HG02759 (cell line): ENCODE measurements at regions not wholly inside any gene's neighbourhood (a gene's known extent, or its start where the extent isn't known, plus 50 kb on each side); places are given as distances from the start of the nearest gene placed in this dataset.

Experiments
- ATAC-seq: cut with Tn5 transposase; IDR thresholded peaks from one replicate; pipeline ENCODE4 v1.9.1; 2021; ENCODE audit warnings: mild to moderate bottlenecking, moderate library complexity; ENCODE audit not compliant: unreplicated experiment

- ATAC-seq: no peak
Measured at GRCh38 chr9:99430301-99430700, 208.2 kb downstream of the SEC61B start.

- ATAC-seq: no peak
Measured at GRCh38 chr9:99431103-99431502, 209.0 kb downstream of the SEC61B start.

GRCh38 chr9:99432075-99432474 lies 210.0 kb downstream of the SEC61B start:
- no peak for ATAC-seq

- no peak for ATAC-seq
Measured at GRCh38 chr9:99433095-99433494, 211.0 kb downstream of the SEC61B start.

- ATAC-seq: peak; percentile 99
Measured at GRCh38 chr9:99433555-99433954, 211.5 kb downstream of the SEC61B start.

DNA sequence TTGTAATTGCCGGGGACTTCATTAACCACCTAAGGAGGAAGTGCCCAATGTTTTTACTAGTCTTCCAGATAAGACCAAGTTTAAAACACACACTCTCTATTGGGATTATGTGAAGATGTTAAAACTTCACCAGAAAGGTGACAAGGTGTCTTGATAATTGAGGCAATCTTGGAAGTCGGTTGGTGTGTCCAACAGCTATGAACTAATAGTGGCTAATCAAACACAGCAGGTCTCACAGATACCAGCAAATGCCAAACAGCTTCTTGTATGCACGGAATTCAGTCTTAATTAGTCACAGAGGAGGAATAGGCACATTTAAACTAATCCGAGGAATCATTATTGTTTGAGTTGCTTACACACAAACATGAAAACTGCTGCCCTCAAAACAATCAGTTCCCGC lies 214.5 kb downstream of the SEC61B start:
- ATAC-seq: no peak

GRCh38 chr9:99437145-99437544 lies 215.1 kb downstream of the SEC61B start:
- ATAC-seq: no peak

- ATAC-seq: no peak
Measured at GRCh38 chr9:99438596-99438995, 216.5 kb downstream of the SEC61B start.

DNA sequence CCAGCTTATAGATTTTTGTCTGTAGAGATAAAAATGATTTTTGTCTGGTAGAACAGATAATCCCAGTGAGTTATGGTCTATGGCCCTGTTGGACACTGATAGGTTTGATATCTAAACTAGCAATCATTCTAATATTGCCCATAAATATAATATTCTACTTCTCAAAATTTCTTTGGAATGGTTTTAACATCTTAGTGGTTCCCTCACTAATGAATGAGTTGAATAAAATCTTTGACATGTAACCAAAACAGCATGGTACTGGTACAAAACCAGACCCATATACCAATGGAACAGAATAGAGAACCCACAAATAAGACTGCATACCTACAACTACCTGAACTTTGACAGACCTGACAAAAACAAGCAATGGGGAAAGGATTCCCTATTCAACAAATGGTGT lies 219.7 kb downstream of the SEC61B start:
- no peak for ATAC-seq

GRCh38 chr9:99445371-99445891 lies 223.3 kb downstream of the SEC61B start:
- no peak for ATAC-seq

DNA sequence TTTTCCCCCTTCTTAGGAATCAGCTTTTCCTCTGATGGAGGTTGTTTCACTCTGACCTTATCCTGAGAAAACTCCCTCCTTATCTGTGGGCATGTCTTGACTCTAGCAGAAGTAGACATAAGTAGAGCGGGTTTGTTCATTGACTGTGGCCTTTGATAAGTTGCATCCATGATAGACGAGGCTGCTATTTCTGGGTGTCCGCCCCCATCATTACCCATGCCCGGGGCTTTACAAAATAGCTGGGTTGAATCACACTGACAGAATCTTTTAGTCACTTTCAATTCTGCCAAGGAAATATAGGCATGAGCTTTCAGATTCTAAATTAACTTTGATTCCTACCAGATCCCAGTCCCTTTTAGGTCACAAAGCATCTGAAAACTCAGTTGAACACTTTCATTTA lies 223.8 kb downstream of the SEC61B start:
- ATAC-seq: no peak

GRCh38 chr9:99447951-99448350 lies 225.9 kb downstream of the SEC61B start:
- no peak for ATAC-seq

- no peak for ATAC-seq
Measured at GRCh38 chr9:99449726-99450125, 227.6 kb downstream of the SEC61B start.

DNA sequence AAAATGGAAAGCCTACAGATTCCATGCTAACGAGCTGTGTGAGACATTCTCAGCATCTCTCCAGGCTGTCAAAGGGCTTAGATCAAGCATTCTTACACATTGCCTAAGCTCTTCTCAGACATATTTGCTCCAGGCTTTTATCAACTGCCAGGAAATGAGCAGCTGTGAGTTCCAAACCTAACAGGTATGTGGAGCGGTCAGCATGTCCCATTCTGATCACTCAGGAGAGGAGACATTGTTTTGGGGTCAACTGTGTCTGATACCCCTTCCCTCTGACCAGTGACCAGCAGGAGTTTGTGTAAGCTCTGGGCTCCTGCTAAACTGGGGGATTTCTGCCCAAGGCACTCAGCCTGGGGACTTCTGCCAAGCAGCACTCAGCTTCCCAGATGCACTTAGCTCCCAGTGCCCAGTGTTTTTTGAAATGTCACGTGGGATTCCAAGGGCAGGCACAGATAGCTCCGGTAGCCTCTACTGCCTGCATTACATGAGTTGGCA lies 229.1 kb downstream of the SEC61B start:
- no peak for ATAC-seq

- ATAC-seq: no peak
Measured at GRCh38 chr9:99457406-99457805, 235.3 kb downstream of the SEC61B start.

- no peak for ATAC-seq
Measured at GRCh38 chr9:99457981-99458380, 235.9 kb downstream of the SEC61B start.

DNA sequence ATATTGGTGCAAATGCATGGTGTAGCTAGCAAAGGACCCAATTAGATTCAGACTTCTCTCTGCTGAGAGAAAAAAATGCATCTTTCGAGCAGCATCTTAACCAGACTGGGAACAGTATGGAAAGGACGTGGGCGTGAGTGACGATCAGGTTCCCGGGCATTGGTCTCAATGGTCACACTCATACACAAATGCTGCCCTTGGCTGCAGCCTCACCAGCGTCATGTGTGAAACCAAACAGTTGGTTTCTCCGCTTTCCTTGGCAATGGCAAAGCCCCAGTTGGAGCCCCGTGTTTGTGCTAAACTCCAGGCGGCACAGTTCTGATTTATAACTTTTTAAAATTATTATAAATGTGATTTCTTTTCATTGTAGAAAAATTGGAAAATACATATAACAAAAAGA lies 237.8 kb downstream of the SEC61B start:
- ATAC-seq: no peak

DNA sequence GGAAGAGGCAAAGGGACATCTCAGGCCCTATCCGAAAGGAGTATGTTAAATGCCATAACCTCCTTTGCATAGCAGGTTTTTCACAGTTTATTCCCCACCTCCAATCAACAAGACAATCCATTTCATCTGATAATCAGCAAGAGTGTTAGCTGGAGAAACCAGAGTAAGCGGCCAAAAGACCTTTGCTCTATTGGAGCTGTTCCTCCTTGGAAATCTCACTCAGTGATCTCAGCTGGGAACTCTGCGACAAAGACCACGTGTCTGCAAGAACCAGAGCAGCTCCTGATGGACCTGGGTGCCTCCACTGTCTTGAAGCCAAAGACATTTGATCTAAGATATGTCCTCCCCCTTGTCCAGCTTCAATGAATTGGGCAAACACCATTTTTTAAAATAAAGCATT lies 241.0 kb downstream of the SEC61B start:
- no peak for ATAC-seq

DNA sequence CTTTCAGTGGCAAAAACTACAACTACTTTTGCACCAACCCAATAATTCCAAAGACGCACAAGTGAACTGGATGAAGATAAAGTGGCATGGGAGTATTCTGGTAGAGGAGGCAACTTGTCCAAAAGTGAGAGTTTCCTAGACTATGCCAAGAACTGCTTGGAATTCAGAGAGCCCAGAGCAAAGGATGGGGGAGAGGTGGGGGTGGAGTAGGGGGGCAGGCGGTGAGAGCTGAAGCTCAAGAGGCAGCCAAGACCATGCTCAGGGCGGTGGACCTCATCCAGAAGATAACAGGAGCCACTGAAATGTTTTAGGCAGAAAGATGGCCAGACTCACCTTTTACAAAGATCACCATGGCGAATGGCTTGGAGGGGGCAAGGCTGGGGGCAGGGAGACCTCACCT lies 242.5 kb downstream of the SEC61B start:
- no peak for ATAC-seq

DNA sequence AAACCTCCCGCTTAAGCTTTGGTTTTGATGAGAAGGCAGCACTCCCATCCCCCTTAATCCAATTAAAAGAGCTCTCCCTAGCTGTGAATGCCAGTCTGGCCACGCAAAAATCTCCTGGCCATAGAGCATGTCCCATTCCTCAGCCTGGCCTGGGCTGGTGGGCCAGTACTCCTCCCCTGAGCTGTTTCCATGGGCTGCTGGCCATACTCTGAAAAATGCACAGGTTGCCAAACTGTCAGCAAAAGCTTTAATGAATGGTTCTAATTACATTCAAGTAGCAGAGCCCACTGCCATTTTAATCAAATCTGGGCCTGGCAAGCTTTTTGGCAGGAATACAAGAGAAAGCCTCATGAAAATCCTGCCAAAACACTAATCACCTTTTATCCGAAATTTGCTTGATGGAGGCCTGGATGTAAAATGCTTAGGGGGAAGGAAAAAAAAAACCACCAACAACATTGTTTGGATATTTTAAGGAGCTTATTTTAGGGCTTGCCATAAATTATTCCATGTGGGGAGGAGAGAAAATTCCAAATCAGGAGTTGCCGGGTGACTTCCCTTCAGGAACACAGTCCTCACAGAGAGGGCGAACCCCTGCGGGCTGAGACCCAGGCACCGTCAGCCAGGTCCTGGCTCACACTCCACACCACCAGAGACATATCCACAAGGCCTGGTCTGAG lies 243.3 kb downstream of the SEC61B start:
- ATAC-seq: no peak

DNA sequence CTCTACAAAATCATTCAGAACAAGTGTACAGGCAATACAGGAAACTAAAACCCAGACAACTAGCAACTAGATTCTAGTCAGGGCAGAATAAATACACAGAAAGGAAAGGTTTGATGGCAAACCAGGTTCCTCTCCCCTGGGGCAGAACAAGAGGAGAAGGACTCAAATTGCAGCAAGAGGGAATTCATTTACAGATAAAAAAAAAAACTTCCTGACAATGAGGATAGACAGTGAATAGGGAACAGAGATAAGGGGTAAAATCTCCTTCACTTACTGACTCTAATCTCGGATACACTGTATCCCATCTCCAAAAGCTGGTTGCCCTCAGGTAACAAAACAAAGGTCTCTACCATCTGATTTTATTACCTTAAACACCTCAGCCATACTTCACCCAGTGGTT lies 244.0 kb downstream of the SEC61B start:
- ATAC-seq: no peak

DNA sequence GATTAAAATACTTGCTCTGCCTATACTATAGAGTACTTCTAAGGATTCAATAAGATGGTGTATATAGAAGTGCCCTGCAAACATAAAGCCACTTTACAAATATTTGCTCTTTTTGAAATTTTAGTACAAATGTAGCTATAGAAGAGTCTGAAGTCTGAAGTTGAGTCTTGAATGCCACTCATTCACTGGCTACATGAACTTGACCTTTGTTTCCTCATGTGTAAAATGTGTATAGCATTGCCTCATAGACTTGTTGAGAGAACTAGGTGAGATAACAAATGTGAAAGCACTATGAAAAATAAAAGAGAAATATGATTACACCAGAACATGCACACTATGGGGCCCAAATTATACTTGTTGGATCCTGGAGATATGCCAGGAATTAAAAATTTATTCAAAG lies 244.7 kb downstream of the SEC61B start:
- ATAC-seq: no peak

DNA sequence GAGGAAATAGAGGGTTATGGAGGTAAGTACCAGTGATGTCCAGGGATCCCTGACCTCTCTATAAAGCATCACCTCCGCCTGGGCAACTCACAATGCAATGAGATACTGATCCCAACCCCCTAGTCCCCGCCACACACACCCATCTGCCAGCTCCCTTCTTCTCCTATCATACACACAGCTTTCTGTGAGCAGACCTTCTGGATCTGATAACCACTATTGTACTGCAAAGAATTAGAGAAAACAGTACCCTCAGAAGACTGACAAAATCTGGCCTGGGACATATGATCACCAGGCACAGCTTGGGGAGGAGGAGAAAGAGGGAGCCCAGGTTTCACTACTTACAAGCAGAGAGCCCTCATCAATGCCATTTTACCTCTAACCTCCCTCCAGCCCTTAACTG lies 249.0 kb downstream of the SEC61B start:
- ATAC-seq: no peak
